ENCODE measurements at regions not wholly inside any gene's neighbourhood (a gene's known extent, or its start where the extent isn't known, plus 50 kb on each side); places are given as distances from the start of the nearest gene placed in this dataset.
A peak's percentile ranks its signal among the peaks of the same experiment; 100 is the strongest.

GRCh38 chr1:75668813-75669212 lies 55.7 kb upstream of the ACADM start:
- no peak overlapping the region for H3K4me3 ChIP-seq (ENCODE audit: control insufficient read depth, low read depth, low read length)
- TF ChIP-seq, protein P1, sequence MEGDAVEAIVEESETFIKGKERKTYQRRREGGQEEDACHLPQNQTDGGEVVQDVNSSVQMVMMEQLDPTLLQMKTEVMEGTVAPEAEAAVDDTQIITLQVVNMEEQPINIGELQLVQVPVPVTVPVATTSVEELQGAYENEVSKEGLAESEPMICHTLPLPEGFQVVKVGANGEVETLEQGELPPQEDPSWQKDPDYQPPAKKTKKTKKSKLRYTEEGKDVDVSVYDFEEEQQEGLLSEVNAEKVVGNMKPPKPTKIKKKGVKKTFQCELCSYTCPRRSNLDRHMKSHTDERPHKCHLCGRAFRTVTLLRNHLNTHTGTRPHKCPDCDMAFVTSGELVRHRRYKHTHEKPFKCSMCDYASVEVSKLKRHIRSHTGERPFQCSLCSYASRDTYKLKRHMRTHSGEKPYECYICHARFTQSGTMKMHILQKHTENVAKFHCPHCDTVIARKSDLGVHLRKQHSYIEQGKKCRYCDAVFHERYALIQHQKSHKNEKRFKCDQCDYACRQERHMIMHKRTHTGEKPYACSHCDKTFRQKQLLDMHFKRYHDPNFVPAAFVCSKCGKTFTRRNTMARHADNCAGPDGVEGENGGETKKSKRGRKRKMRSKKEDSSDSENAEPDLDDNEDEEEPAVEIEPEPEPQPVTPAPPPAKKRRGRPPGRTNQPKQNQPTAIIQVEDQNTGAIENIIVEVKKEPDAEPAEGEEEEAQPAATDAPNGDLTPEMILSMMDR (conservative IDR thresholded peaks at IDR 0.05; ENCODE audit: control insufficient read depth, insufficient read depth, low read depth, low read length) = no peak
- DNase-seq (ENCODE audit: low read depth) = no peak

DNA sequence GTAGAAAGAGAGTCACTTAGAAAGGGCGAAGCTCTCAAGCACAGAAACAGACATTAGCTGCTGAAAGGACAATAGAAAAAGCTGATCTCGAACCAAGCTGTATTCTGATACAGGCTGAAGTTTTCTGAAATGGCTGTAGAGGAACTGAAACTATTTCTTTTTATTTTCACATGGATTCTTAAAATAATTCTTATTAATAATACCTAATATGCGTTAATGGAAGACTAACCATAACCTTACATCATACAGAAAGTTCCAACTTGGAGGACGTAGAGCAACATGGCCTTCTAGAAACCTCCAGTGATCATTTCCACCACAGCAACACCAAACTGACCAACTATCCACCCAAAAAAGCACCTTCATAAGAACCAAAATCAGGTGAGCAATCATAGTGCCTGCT lies 52.8 kb upstream of the ACADM start:
- H3K4me3 ChIP-seq (ENCODE audit: control insufficient read depth, low read depth, low read length) = no peak overlapping the region
- DNase-seq (ENCODE audit: low read depth) = no peak
- TF ChIP-seq, protein P1 (conservative IDR thresholded peaks at IDR 0.05; ENCODE audit: control insufficient read depth, insufficient read depth, low read depth, low read length) = no peak

DNA sequence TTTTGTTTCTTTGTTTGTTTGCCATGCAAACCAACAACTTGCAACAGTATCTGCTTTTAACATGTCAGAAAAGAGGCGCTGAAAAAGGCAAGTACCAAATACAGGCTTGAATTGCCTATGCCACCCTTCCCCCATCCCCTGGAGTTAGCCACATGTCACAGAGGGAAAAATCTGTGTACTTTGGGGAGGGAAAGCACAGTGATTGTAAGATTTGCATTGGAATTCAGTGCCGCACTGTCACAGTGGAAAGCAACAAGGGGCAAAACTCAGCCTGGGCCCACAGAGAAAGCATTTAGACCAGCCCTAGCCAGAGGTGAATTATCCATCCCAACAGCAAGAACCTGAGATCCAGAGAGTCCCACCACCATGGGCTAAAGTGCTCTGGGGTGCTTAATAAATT lies 52.4 kb upstream of the ACADM start:
- TF ChIP-seq, protein P1 (conservative IDR thresholded peaks at IDR 0.05; ENCODE audit: control insufficient read depth, insufficient read depth, low read depth, low read length) = no peak

GRCh38 chr1:75672528-75673393 lies 51.7 kb upstream of the ACADM start:
- no peak overlapping the region for H3K4me3 ChIP-seq (ENCODE audit: control insufficient read depth, low read depth, low read length)
- TF ChIP-seq, protein P1 (conservative IDR thresholded peaks at IDR 0.05; ENCODE audit: control insufficient read depth, insufficient read depth, low read depth, low read length) = no peak
- peak; percentile 86 for DNase-seq (ENCODE audit: low read depth)

More for the DNA sequence above, 52.4 kb upstream of the ACADM start:
- no peak for DNase-seq (ENCODE audit: low read depth)
- H3K4me3 ChIP-seq (ENCODE audit: control insufficient read depth, low read depth, low read length) = no peak overlapping the region

DNA sequence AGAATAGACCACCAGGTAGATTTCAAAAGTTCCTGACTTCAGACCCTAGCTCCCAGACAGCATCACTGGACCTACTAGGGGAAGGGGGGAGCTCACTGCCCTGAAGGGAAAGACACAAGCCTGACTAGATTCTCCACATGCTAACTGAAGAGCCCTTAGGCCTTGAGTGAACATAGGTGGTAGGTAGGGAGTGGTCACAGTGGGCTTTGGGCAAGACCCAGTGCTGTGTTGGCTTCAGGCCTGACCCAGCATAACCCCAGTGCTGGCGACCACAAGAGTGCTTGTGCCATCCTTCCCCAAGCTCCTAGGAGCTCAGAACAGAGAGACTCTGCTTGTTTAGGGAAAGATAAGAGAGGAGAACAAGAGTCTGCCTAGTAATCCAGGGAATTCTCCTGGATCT lies 51.1 kb upstream of the ACADM start:
- TF ChIP-seq, protein P1 (conservative IDR thresholded peaks at IDR 0.05; ENCODE audit: control insufficient read depth, insufficient read depth, low read depth, low read length) = no peak
- DNase-seq (ENCODE audit: low read depth) = no peak
- no peak overlapping the region for H3K4me3 ChIP-seq (ENCODE audit: control insufficient read depth, low read depth, low read length)

GRCh38 chr1:75673885-75674284 lies 50.6 kb upstream of the ACADM start:
- H3K4me3 ChIP-seq (ENCODE audit: control insufficient read depth, low read depth, low read length) = no peak overlapping the region
- TF ChIP-seq, protein P1 (conservative IDR thresholded peaks at IDR 0.05; ENCODE audit: control insufficient read depth, insufficient read depth, low read depth, low read length) = no peak
- DNase-seq (ENCODE audit: low read depth) = no peak
